ENCODE measurements at regions not wholly inside any gene's neighbourhood (a gene's known extent, or its start where the extent isn't known, plus 50 kb on each side); places are given as distances from the start of the nearest gene placed in this dataset.

GRCh38 chr2:240285725-240286124 is 145.3 kb upstream of the OTOS start:
- no peaks in the 10 kb centered on the region for H3K27me3 ChIP-seq (ENCODE audit: control insufficient read depth, insufficient read depth, low read length, poor library complexity, severe bottlenecking)
- no peak overlapping the region for H3K4me3 ChIP-seq (ENCODE audit: insufficient read depth, low read depth, low read length)
- no peaks in the 10 kb centered on the region for H3K36me3 ChIP-seq (ENCODE audit: control insufficient read depth, insufficient read depth, low read length)
- 81 to 86% methylated on average over 4 of the region's 4 CpGs for WGBS, 2 experiments
- H3K27ac ChIP-seq (ENCODE audit: insufficient read depth, low read depth, low read length, poor library complexity, severe bottlenecking), result no peak overlapping the region
- no peaks in the 10 kb centered on the region for H3K4me1 ChIP-seq (ENCODE audit: control insufficient read depth, insufficient read depth, low read length)
- no peaks in the 10 kb centered on the region for H3K9me3 ChIP-seq (ENCODE audit: control insufficient read depth, low read length)

- Histone ChIP-seq H3K27me3 (ENCODE audit: control insufficient read depth, insufficient read depth, low read length, poor library complexity, severe bottlenecking) (no peaks in the 10 kb centered on the region), H3K9me3 (ENCODE audit: control insufficient read depth, low read length) (no peaks in the 10 kb centered on the region), H3K4me3 (ENCODE audit: insufficient read depth, low read depth, low read length) (no peak overlapping the region), H3K27ac (ENCODE audit: insufficient read depth, low read depth, low read length, poor library complexity, severe bottlenecking) (no peak overlapping the region), H3K36me3 (ENCODE audit: control insufficient read depth, insufficient read depth, low read length) (no peaks in the 10 kb centered on the region), H3K4me1 (ENCODE audit: control insufficient read depth, insufficient read depth, low read length) (no peaks in the 10 kb centered on the region)
- 92% methylated on average over 6 of the region's 6 CpGs for WGBS, 2 experiments
Measured at GRCh38 chr2:240286596-240286995, 146.1 kb upstream of the OTOS start.

- H3K4me1 ChIP-seq (ENCODE audit: control insufficient read depth, insufficient read depth, low read length), result peaks cover 1% of the 10 kb centered on the region
- H3K36me3 ChIP-seq (ENCODE audit: control insufficient read depth, insufficient read depth, low read length), result no peaks in the 10 kb centered on the region
- no peaks in the 10 kb centered on the region for H3K27me3 ChIP-seq (ENCODE audit: control insufficient read depth, insufficient read depth, low read length, poor library complexity, severe bottlenecking)
- H3K27ac ChIP-seq (ENCODE audit: insufficient read depth, low read depth, low read length, poor library complexity, severe bottlenecking), result no peak overlapping the region
- H3K4me3 ChIP-seq (ENCODE audit: insufficient read depth, low read depth, low read length), result no peak overlapping the region
- WGBS, 2 experiments, result 90 to 91% methylated on average over 14 of the region's 14 CpGs
- no peaks in the 10 kb centered on the region for H3K9me3 ChIP-seq (ENCODE audit: control insufficient read depth, low read length)
Measured at GRCh38 chr2:240287011-240287410, 146.6 kb upstream of the OTOS start.

GRCh38 chr2:240287496-240288086 is 147.1 kb upstream of the OTOS start:
- Histone ChIP-seq H3K36me3 (ENCODE audit: control insufficient read depth, insufficient read depth, low read length) (no peaks in the 10 kb centered on the region), H3K4me3 (ENCODE audit: insufficient read depth, low read depth, low read length) (no peak overlapping the region), H3K4me1 (ENCODE audit: control insufficient read depth, insufficient read depth, low read length) (peaks cover 5% of the 10 kb centered on the region), H3K27ac (ENCODE audit: insufficient read depth, low read depth, low read length, poor library complexity, severe bottlenecking) (no peak overlapping the region), H3K27me3 (ENCODE audit: control insufficient read depth, insufficient read depth, low read length, poor library complexity, severe bottlenecking) (no peaks in the 10 kb centered on the region), H3K9me3 (ENCODE audit: control insufficient read depth, low read length) (no peaks in the 10 kb centered on the region)
- WGBS, 2 experiments, result 87 to 90% methylated on average over 11 of the region's 11 CpGs

- no peak overlapping the region for H3K27ac ChIP-seq (ENCODE audit: insufficient read depth, low read depth, low read length, poor library complexity, severe bottlenecking)
Measured at GRCh38 chr2:240288087-240288521, 147.4 kb upstream of the GPC1 start.

GRCh38 chr2:240289701-240290431 is 145.6 kb upstream of the GPC1 start:
- Histone ChIP-seq H3K27ac (ENCODE audit: insufficient read depth, low read depth, low read length, poor library complexity, severe bottlenecking) (no peak overlapping the region), H3K4me1 (ENCODE audit: control insufficient read depth, insufficient read depth, low read length) (peaks cover 11% of the 10 kb centered on the region), H3K27me3 (ENCODE audit: control insufficient read depth, insufficient read depth, low read length, poor library complexity, severe bottlenecking) (no peaks in the 10 kb centered on the region), H3K9me3 (ENCODE audit: control insufficient read depth, low read length) (no peaks in the 10 kb centered on the region), H3K36me3 (ENCODE audit: control insufficient read depth, insufficient read depth, low read length) (no peaks in the 10 kb centered on the region), H3K4me3 (ENCODE audit: insufficient read depth, low read depth, low read length) (no peak overlapping the region)
- 93 to 94% methylated on average over 30 of the region's 30 CpGs for WGBS, 2 experiments

More at GRCh38 chr2:240288087-240288521, 147.4 kb upstream of the GPC1 start:
- H3K9me3 ChIP-seq (ENCODE audit: control insufficient read depth, low read length), result no peaks in the 10 kb centered on the region
- peaks cover 5% of the 10 kb centered on the region for H3K4me1 ChIP-seq (ENCODE audit: control insufficient read depth, insufficient read depth, low read length)
- H3K36me3 ChIP-seq (ENCODE audit: control insufficient read depth, insufficient read depth, low read length), result no peaks in the 10 kb centered on the region
- WGBS, 2 experiments, result 92 to 97% methylated on average over 7 of the region's 7 CpGs
- H3K4me3 ChIP-seq (ENCODE audit: insufficient read depth, low read depth, low read length), result no peak overlapping the region
- H3K27me3 ChIP-seq (ENCODE audit: control insufficient read depth, insufficient read depth, low read length, poor library complexity, severe bottlenecking), result no peaks in the 10 kb centered on the region

- no peak overlapping the region for H3K27ac ChIP-seq (ENCODE audit: insufficient read depth, low read depth, low read length, poor library complexity, severe bottlenecking)
- WGBS, 2 experiments, result 93 to 94% methylated on average over 30 of the region's 30 CpGs
Measured at GRCh38 chr2:240290432-240291336, 144.8 kb upstream of the GPC1 start.

GRCh38 chr2:240291337-240292034 is 144.0 kb upstream of the GPC1 start:
- Histone ChIP-seq H3K27me3 (ENCODE audit: control insufficient read depth, insufficient read depth, low read length, poor library complexity, severe bottlenecking) (no peaks in the 10 kb centered on the region), H3K36me3 (ENCODE audit: control insufficient read depth, insufficient read depth, low read length) (no peaks in the 10 kb centered on the region), H3K27ac (ENCODE audit: insufficient read depth, low read depth, low read length, poor library complexity, severe bottlenecking) (no peak overlapping the region), H3K4me3 (ENCODE audit: insufficient read depth, low read depth, low read length) (no peak overlapping the region), H3K9me3 (ENCODE audit: control insufficient read depth, low read length) (no peaks in the 10 kb centered on the region), H3K4me1 (ENCODE audit: control insufficient read depth, insufficient read depth, low read length) (peaks cover 11% of the 10 kb centered on the region)
- WGBS, 2 experiments, result 88% methylated on average over 15 to 16 of the region's 16 CpGs

More at GRCh38 chr2:240290432-240291336, 144.8 kb upstream of the GPC1 start:
- H3K27me3 ChIP-seq (ENCODE audit: control insufficient read depth, insufficient read depth, low read length, poor library complexity, severe bottlenecking), result no peaks in the 10 kb centered on the region
- H3K9me3 ChIP-seq (ENCODE audit: control insufficient read depth, low read length), result no peaks in the 10 kb centered on the region
- H3K4me1 ChIP-seq (ENCODE audit: control insufficient read depth, insufficient read depth, low read length), result peaks cover 11% of the 10 kb centered on the region
- no peaks in the 10 kb centered on the region for H3K36me3 ChIP-seq (ENCODE audit: control insufficient read depth, insufficient read depth, low read length)
- H3K4me3 ChIP-seq (ENCODE audit: insufficient read depth, low read depth, low read length), result no peak overlapping the region

GRCh38 chr2:240292035-240292574 is 143.4 kb upstream of the GPC1 start:
- H3K4me1 ChIP-seq (ENCODE audit: control insufficient read depth, insufficient read depth, low read length), result peaks cover 11% of the 10 kb centered on the region
- H3K27me3 ChIP-seq (ENCODE audit: control insufficient read depth, insufficient read depth, low read length, poor library complexity, severe bottlenecking), result no peaks in the 10 kb centered on the region
- 61 to 65% methylated on average over 8 of the region's 8 CpGs for WGBS, 2 experiments
- H3K4me3 ChIP-seq (ENCODE audit: insufficient read depth, low read depth, low read length), result no peak overlapping the region
- H3K9me3 ChIP-seq (ENCODE audit: control insufficient read depth, low read length), result no peaks in the 10 kb centered on the region
- no peaks in the 10 kb centered on the region for H3K36me3 ChIP-seq (ENCODE audit: control insufficient read depth, insufficient read depth, low read length)
- H3K27ac ChIP-seq (ENCODE audit: insufficient read depth, low read depth, low read length, poor library complexity, severe bottlenecking), result no peak overlapping the region
